ENCODE measurements at regions not wholly inside any gene's neighbourhood (a gene's known extent, or its start where the extent isn't known, plus 50 kb on each side); places are given as distances from the start of the nearest gene placed in this dataset.
"Not testable (repeated sequence)": the region's sequence is repeated elsewhere in the genome, so short reads cannot be mapped to it uniquely, and the experiment has no call there.

DNA sequence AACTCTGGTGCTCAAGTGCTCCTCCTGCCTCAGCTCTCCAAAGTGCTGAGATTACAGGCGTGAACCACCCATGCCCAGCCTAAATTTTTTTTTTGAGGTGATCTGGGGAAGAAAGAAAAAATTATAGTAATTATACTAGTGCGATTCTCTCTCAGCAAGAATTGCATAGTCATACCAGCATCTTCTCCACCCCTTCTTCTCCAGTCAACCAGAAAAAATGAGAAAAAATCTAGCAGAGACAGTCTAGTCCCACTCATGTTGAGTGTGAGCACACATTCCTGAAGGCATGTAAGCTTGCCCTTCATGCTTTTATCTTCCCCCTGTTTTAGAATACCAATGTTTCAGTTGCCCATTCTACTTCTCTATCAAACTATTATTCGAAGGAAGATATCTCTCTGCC, 207.6 kb downstream of the S1PR1 start:
- no peak for TF ChIP-seq CTCF (IDR thresholded peaks at IDR 0.05; ENCODE audit: low read depth, low read length)
- no peak overlapping the region for H3K4me3 ChIP-seq (ENCODE audit: low read depth, low read length)

DNA sequence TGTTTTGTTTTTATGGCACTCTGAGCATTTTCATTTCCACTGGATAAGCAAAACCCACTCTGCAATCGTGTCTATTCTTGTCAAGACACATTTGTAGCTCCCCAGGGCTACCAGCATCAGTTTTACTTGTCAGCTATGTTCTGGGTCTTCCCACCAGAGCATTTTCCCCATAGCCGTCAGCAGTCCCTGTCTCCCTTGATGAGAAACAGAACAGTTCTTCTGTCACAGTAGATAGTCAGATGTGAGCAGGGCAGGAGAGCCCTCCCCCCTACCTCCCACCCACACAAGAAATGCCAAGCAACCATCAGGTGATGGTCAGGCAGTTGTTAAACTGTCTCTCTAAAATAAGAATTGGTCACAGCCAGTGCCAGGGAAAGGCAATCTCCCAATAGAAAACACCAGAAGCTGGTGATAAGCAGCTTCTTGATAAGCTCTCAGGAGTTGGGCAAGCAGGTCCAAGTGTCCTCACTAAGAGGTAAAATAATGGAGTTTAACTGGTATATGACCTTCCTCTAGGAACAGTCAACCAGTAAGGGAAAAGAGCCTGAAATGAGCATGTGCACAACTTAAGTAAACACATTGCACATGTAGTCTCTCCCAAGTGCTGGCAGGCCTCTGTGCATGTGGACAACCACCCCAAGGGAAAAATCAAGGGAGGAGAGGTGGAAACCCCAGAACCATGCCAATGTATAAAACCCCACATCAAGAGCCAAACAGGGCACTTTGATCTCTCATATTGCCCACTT, 208.2 kb downstream of the S1PR1 start:
- no peak overlapping the region for H3K4me3 ChIP-seq (ENCODE audit: low read depth, low read length)
- TF ChIP-seq CTCF (IDR thresholded peaks at IDR 0.05; ENCODE audit: low read depth, low read length): no peak

- TF ChIP-seq CTCF (IDR thresholded peaks at IDR 0.05; ENCODE audit: low read depth, low read length): no peak
- H3K4me3 ChIP-seq (ENCODE audit: low read depth, low read length): no peak overlapping the region
Observed at GRCh38 chr1:101448018-101448417, 211.2 kb downstream of the S1PR1 start.

DNA sequence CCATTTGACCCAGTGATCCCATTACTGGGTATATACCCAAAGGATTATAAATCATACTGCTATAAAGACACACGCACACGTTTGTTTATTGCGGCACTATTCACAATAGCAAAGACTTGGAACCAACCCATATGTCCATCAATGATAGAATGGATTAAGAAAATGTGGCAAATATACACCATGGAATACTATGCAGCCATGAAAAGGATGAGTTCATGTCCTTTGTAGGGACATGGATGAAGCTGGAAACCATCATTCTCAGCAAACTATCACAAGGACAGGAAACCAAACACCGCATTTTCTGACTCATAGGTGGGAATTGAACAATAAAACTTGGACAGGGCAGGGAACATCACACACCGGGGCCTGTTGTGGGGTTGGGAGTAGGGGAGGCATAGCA, 213.9 kb downstream of the S1PR1 start:
- not testable (repeated sequence) for H3K4me3 ChIP-seq (ENCODE audit: low read depth, low read length)

- H3K4me3 ChIP-seq (ENCODE audit: low read depth, low read length): no peak overlapping the region
- no peak for TF ChIP-seq CTCF (IDR thresholded peaks at IDR 0.05; ENCODE audit: low read depth, low read length)
Observed at GRCh38 chr1:101451888-101452287, 215.1 kb downstream of the S1PR1 start.

DNA sequence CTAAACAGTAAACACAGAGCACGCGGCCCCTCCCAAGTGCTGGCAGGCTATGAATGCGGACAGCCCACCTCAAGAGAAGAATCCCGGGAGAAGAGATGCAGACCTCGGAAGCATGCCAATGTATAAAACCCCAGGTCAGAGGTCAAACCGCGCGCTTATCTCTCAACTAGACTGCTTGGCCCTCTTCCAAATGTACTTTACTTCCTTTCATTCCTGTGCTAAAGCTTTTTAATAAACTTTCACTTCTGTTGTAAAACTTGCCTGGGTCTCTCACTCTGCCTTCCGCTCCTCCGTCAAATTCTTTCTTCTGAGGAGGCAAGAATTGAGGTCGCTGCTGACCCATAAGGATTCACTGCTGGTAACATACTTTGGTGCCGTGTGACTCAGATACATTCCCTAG, 216.0 kb downstream of the S1PR1 start:
- no peak overlapping the region for H3K4me3 ChIP-seq (ENCODE audit: low read depth, low read length)
- TF ChIP-seq CTCF (IDR thresholded peaks at IDR 0.05; ENCODE audit: low read depth, low read length): no peak

DNA sequence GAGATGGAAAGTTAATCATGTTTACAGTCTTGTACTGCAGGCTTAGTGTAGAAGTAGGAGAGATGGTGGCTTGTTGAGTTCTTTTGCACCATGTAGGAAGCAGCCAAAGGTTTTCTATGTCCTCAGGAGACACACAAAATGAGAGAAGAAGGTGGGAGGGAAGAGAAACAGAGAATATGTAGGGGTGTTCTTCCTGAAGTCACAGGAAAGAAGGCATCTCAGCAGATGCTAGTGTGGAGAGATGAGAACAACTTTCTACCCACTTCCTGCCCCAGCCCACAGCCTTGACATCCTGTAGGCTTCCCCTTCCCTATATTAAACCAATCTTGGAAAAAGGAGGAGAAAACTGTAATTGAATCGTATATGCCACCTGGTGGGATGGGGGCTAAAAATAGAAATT, 217.0 kb downstream of the S1PR1 start:
- H3K4me3 ChIP-seq (ENCODE audit: low read depth, low read length): no peak overlapping the region
- no peak for TF ChIP-seq CTCF (IDR thresholded peaks at IDR 0.05; ENCODE audit: low read depth, low read length)

- TF ChIP-seq CTCF (IDR thresholded peaks at IDR 0.05; ENCODE audit: low read depth, low read length): no peak
- no peak overlapping the region for H3K4me3 ChIP-seq (ENCODE audit: low read depth, low read length)
Observed at GRCh38 chr1:101455166-101455565, 218.3 kb downstream of the S1PR1 start.

Data from WI38 (cell line).